Stimulated activated CD8-positive, alpha-beta memory T cell treated with anti-CD3 and anti-CD28 coated beads, Interleukin-7, amount 100 ng/mL, for 48 hours (primary cell): ENCODE measurements at regions not wholly inside any gene's neighbourhood (a gene's known extent, or its start where the extent isn't known, plus 50 kb on each side); places are given as distances from the start of the nearest gene placed in this dataset.

Experiments
- DNase-seq, 2 donors: peaks; one replicate each; pipeline ENCODE4 v3.0.0-alpha.2; 2020; ENCODE audit warnings: low read depth in 1 of 2; ENCODE audit errors: extremely low read depth in 1 of 2

GRCh38 chr14:50055461-50056228 is 60.7 kb downstream of the VCPKMT start:
- DNase-seq = no peak

- no peak for DNase-seq
These were observed 59.9 kb downstream of the VCPKMT start for GRCh38 chr14:50056435-50056834.

GRCh38 chr14:50057331-50057730 is 59.0 kb downstream of the VCPKMT start:
- no peak for DNase-seq

- DNase-seq = no peak
These were observed 58.3 kb downstream of the VCPKMT start for GRCh38 chr14:50058113-50058512.
